H9 (cell line): ENCODE measurements at regions not wholly inside any gene's neighbourhood (a gene's known extent, or its start where the extent isn't known, plus 50 kb on each side); places are given as distances from the start of the nearest gene placed in this dataset.

ENCODE experiments used
- DNase-seq: peaks from one replicate; pipeline ENCODE4 v3.0.0-alpha.2; 2017
- H2AFZ ChIP-seq: one replicate; pipeline ENCODE4 v1.6.1; 2013; ENCODE audit warnings: mild to moderate bottlenecking, low read length, control low read depth, moderate library complexity
- H2AK5ac ChIP-seq: 2 replicates; pipeline ENCODE4 v1.6.1; 2013; ENCODE audit warnings: low read length, control low read depth, mixed read lengths; ENCODE audit not compliant: insufficient read length
- H2BK120ac ChIP-seq: one replicate; pipeline ENCODE4 v1.6.1; 2013; ENCODE audit warnings: low read depth, mild to moderate bottlenecking, low read length, control low read depth, inconsistent platforms; ENCODE audit not compliant: poor library complexity, severe bottlenecking
- H2BK12ac ChIP-seq: 2 replicates; pipeline ENCODE4 v1.6.1; 2013; ENCODE audit warnings: low read length, control low read depth, mixed read lengths, low read depth; ENCODE audit not compliant: insufficient read length
- H2BK15ac ChIP-seq: 2 replicates; pipeline ENCODE4 v1.6.1; 2013; ENCODE audit warnings: low read depth, low read length, control low read depth
- H2BK20ac ChIP-seq: one replicate; pipeline ENCODE4 v1.6.1; 2013; ENCODE audit warnings: low read depth, mild to moderate bottlenecking, low read length, control low read depth, inconsistent platforms; ENCODE audit not compliant: poor library complexity, severe bottlenecking
- H2BK5ac ChIP-seq: 2 replicates; pipeline ENCODE4 v1.6.1; 2013; ENCODE audit warnings: low read length, control low read depth, mixed read lengths; ENCODE audit not compliant: insufficient read length
- H3K14ac ChIP-seq: 2 replicates; pipeline ENCODE4 v1.6.1; 2013; ENCODE audit warnings: low read length, control low read depth; ENCODE audit not compliant: insufficient read depth
- H3K18ac ChIP-seq: 2 replicates; pipeline ENCODE4 v1.6.1; 2013; ENCODE audit warnings: low read depth, mild to moderate bottlenecking, mixed read lengths, low read length, control low read depth; ENCODE audit not compliant: insufficient read length
- H3K23ac ChIP-seq: 2 replicates; pipeline ENCODE4 v1.6.1; 2013; ENCODE audit warnings: low read length, control low read depth, mixed read lengths, low read depth; ENCODE audit not compliant: insufficient read length
- H3K23me2 ChIP-seq: 2 replicates; pipeline ENCODE4 v1.6.1; 2013; ENCODE audit warnings: low read depth, mild to moderate bottlenecking, mixed read lengths, low read length, control low read depth; ENCODE audit not compliant: insufficient read length, poor library complexity, severe bottlenecking
- H3K27ac ChIP-seq: 2 replicates; pipeline ENCODE4 v1.5.1; 2013; ENCODE audit warnings: low read length, control low read depth, mixed read lengths, low read depth; ENCODE audit not compliant: insufficient read length
- H3K27me3 ChIP-seq: 2 replicates; pipeline ENCODE4 v1.6.1; 2013; ENCODE audit warnings: low read length, control low read depth, inconsistent platforms; ENCODE audit not compliant: insufficient read depth
- H3K4ac ChIP-seq: 2 replicates; pipeline ENCODE4 v1.6.1; 2013; ENCODE audit warnings: low read depth, mild to moderate bottlenecking, control low read depth, inconsistent platforms, low read length, moderate library complexity
- H3K4me1 ChIP-seq: 2 replicates; pipeline ENCODE4 v1.6.1; 2013; ENCODE audit warnings: low read length, control low read depth, inconsistent platforms; ENCODE audit not compliant: insufficient read depth
- H3K4me2 ChIP-seq: 2 replicates; pipeline ENCODE4 v1.6.1; 2013; ENCODE audit warnings: low read length, control low read depth, mixed read lengths; ENCODE audit not compliant: insufficient read length, insufficient read depth
- H3K56ac ChIP-seq: 2 replicates; pipeline ENCODE4 v1.6.1; 2013; ENCODE audit warnings: low read depth, mild to moderate bottlenecking, mixed read lengths, low read length, control low read depth; ENCODE audit not compliant: insufficient read length
- H3K79me1 ChIP-seq: 2 replicates; pipeline ENCODE4 v1.6.1; 2013; ENCODE audit warnings: low read depth, mild to moderate bottlenecking, moderate library complexity, low read length, control low read depth, inconsistent platforms; ENCODE audit not compliant: insufficient read depth, poor library complexity, severe bottlenecking
- H3K79me2 ChIP-seq: 2 replicates; pipeline ENCODE4 v1.6.1; 2013; ENCODE audit warnings: low read length, control low read depth, inconsistent platforms; ENCODE audit not compliant: insufficient read depth
- H3K9ac ChIP-seq: 2 replicates; pipeline ENCODE4 v1.6.1; 2013; ENCODE audit warnings: low read length, control low read depth, mixed read lengths; ENCODE audit not compliant: insufficient read length; ENCODE audit errors: extremely low read depth
- H3K9me3 ChIP-seq: one replicate; pipeline ENCODE4 v1.6.1; 2013; ENCODE audit warnings: low read depth, low read length, inconsistent platforms; ENCODE audit not compliant: control insufficient read depth
- H3T11ph ChIP-seq: one replicate; pipeline ENCODE4 v1.6.1; 2013; ENCODE audit warnings: mild to moderate bottlenecking, low read length, control low read depth, inconsistent platforms
- H4K20me1 ChIP-seq: one replicate; pipeline ENCODE4 v1.6.1; 2013; ENCODE audit not compliant: control insufficient read depth, insufficient read length, insufficient read depth
- H4K5ac ChIP-seq: 2 replicates; pipeline ENCODE4 v1.6.1; 2013; ENCODE audit warnings: low read depth, mild to moderate bottlenecking, mixed read lengths, low read length, control low read depth; ENCODE audit not compliant: insufficient read length
- H4K8ac ChIP-seq: replicated peaks from 2 replicates; pipeline ENCODE4 v1.6.1; 2013; ENCODE audit warnings: low read length, control low read depth, mixed read lengths, low read depth; ENCODE audit not compliant: insufficient read length
- H4K91ac ChIP-seq: 2 replicates; pipeline ENCODE4 v1.6.1; 2013; ENCODE audit warnings: low read depth, mild to moderate bottlenecking, moderate library complexity, mixed read lengths, low read length, control low read depth; ENCODE audit not compliant: insufficient read length
- H3K27ac Mint-ChIP-seq, 3 experiments: 2 replicates in 2 of 3; 3 replicates in 1 of 3; pipeline ENCODE4 v1.8.0; 2020 to 2021; ENCODE audit warnings: mixed read lengths in 3 of 3, mild to moderate bottlenecking in 1 of 3, moderate library complexity in 1 of 3
- H3K27me3 Mint-ChIP-seq: 2 replicates; pipeline ENCODE4 v1.8.0; 2021; ENCODE audit warnings: low read depth, mild to moderate bottlenecking, moderate library complexity, mixed read lengths
- H3K36me3 Mint-ChIP-seq, 3 experiments: 2 replicates in 2 of 3; 3 replicates in 1 of 3; pipeline ENCODE4 v1.8.0; 2020 to 2021; ENCODE audit warnings: low read depth in 3 of 3, mixed read lengths in 3 of 3; ENCODE audit not compliant: insufficient read depth in 1 of 3
- H3K4me1 Mint-ChIP-seq, 2 experiments: 2 replicates each; pipeline ENCODE4 v1.8.0; 2020; ENCODE audit warnings: mixed read lengths in 2 of 2
- H3K4me3 Mint-ChIP-seq, 2 experiments: 2 replicates in 1 of 2; 3 replicates in 1 of 2; pipeline ENCODE4 v1.8.0; 2020 to 2021; ENCODE audit warnings: mild to moderate bottlenecking in 2 of 2, mixed read lengths in 2 of 2, moderate library complexity in 1 of 2
- H3K9me3 Mint-ChIP-seq, 2 experiments: 2 replicates in 1 of 2; 3 replicates in 1 of 2; pipeline ENCODE4 v1.8.0; 2020; ENCODE audit warnings: mild to moderate bottlenecking in 2 of 2, mixed read lengths in 2 of 2, moderate library complexity in 1 of 2
- WGBS: extraction: QIAGEN DNeasy Blood & Tissue Kit; methylation state at CpG from one replicate; pipeline ENCODE4 v1.1.7; 2013; ENCODE audit warnings: missing lambda C conversion rate, low lambda C conversion rate, mixed read lengths; ENCODE audit not compliant: insufficient read length; ENCODE audit errors: extremely low coverage; 5-methylcytosine and 5-hydroxymethylcytosine counted together
- TF ChIP-seq, protein P1 (sequence below): fragments of 200-600 bp; sonication (generic); conservative IDR thresholded peaks from 3 replicates; pipeline ENCODE4 v1.8.0; 2021; ENCODE audit warnings: antibody characterized with exemption, mild to moderate bottlenecking

- H4K20me1 ChIP-seq, result no peaks in the 10 kb centered on the region
- no peak overlapping the region for H2AFZ ChIP-seq
- no peak overlapping the region for H2BK15ac ChIP-seq
- no peak overlapping the region for H2BK20ac ChIP-seq
- H3K27ac ChIP-seq, result no peak overlapping the region
- H3K23me2 ChIP-seq, result no peaks in the 10 kb centered on the region
- no peak overlapping the region for H3T11ph ChIP-seq
- no peak overlapping the region for H3K4me2 ChIP-seq
- no peaks in the 10 kb centered on the region; a peak in 1 of 7 replicates for H3K36me3 Mint-ChIP-seq
- TF ChIP-seq, protein P1, sequence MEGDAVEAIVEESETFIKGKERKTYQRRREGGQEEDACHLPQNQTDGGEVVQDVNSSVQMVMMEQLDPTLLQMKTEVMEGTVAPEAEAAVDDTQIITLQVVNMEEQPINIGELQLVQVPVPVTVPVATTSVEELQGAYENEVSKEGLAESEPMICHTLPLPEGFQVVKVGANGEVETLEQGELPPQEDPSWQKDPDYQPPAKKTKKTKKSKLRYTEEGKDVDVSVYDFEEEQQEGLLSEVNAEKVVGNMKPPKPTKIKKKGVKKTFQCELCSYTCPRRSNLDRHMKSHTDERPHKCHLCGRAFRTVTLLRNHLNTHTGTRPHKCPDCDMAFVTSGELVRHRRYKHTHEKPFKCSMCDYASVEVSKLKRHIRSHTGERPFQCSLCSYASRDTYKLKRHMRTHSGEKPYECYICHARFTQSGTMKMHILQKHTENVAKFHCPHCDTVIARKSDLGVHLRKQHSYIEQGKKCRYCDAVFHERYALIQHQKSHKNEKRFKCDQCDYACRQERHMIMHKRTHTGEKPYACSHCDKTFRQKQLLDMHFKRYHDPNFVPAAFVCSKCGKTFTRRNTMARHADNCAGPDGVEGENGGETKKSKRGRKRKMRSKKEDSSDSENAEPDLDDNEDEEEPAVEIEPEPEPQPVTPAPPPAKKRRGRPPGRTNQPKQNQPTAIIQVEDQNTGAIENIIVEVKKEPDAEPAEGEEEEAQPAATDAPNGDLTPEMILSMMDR, result no peak
- no peak overlapping the region for H4K5ac ChIP-seq
- no peak overlapping the region for H3K4ac ChIP-seq
- no peak overlapping the region for H3K56ac ChIP-seq
- no peaks in the 10 kb centered on the region for H3K9me3 Mint-ChIP-seq
- no peak overlapping the region for H2BK12ac ChIP-seq
- no peaks in the 10 kb centered on the region for H3K4me1 Mint-ChIP-seq
- H3K27me3 Mint-ChIP-seq, result no peaks in the 10 kb centered on the region
- H2BK120ac ChIP-seq, result no peak overlapping the region
- H3K79me2 ChIP-seq, result no peaks in the 10 kb centered on the region
- H3K9me3 ChIP-seq, result no peaks in the 10 kb centered on the region
- no peak overlapping the region for H4K91ac ChIP-seq
- no peak overlapping the region for H3K18ac ChIP-seq
- DNase-seq, result no peak
- WGBS, result no CpG with 5 or more reads among the region's 2 CpGs
- H4K8ac ChIP-seq, result no peak overlapping the region
- no peak overlapping the region for H3K9ac ChIP-seq
- no peak overlapping the region for H3K4me3 Mint-ChIP-seq
- no peak overlapping the region for H3K27ac Mint-ChIP-seq
- H3K79me1 ChIP-seq, result no peaks in the 10 kb centered on the region
- no peak overlapping the region for H2AK5ac ChIP-seq
- no peaks in the 10 kb centered on the region for H3K27me3 ChIP-seq
- no peak overlapping the region for H3K23ac ChIP-seq
- no peaks in the 10 kb centered on the region for H3K4me1 ChIP-seq
- H2BK5ac ChIP-seq, result no peak overlapping the region
- H3K14ac ChIP-seq, result no peak overlapping the region
Measured at GRCh38 chr4:108477527-108478108, 142.8 kb upstream of the RPL34 start.
